ENCODE measurements at regions not wholly inside any gene's neighbourhood (a gene's known extent, or its start where the extent isn't known, plus 50 kb on each side); places are given as distances from the start of the nearest gene placed in this dataset.

- Histone ChIP-seq H3K27me3 (no peaks in the 10 kb centered on the region), H3K4me1 (no peaks in the 10 kb centered on the region), H3K9me3 (no peaks in the 10 kb centered on the region), H3K27ac (no peak overlapping the region), H3K4me3 (no peak overlapping the region), H3K36me3 (no peaks in the 10 kb centered on the region)
- TF ChIP-seq CTCF (IDR thresholded peaks at IDR 0.05): no peak
- no peak for TF ChIP-seq POLR2AphosphoS5 (IDR thresholded peaks at IDR 0.05)
- no peak for TF ChIP-seq POLR2A (IDR thresholded peaks at IDR 0.05)
- no peak for DNase-seq (ENCODE audit: low spot score in 2 of 2)
- intact Hi-C loops (cut with DNase I; ENCODE audit: low total_unique reads): no loop called here
These were observed 281.2 kb upstream of the TMTC1 start for GRCh38 chr12:30064906-30065305.

GRCh38 chr12:30063435-30063945 is 279.7 kb upstream of the TMTC1 start:
- no peaks in the 10 kb centered on the region for H3K36me3 ChIP-seq
- DNase-seq (ENCODE audit: low spot score in 2 of 2): no peak
- no peak overlapping the region for H3K4me3 ChIP-seq
- TF ChIP-seq POLR2A (IDR thresholded peaks at IDR 0.05) (no peak), POLR2AphosphoS5 (IDR thresholded peaks at IDR 0.05) (no peak), CTCF (IDR thresholded peaks at IDR 0.05) (no peak)
- H3K4me1 ChIP-seq: no peaks in the 10 kb centered on the region
- H3K27me3 ChIP-seq: no peaks in the 10 kb centered on the region
- intact Hi-C loops (cut with DNase I; ENCODE audit: low total_unique reads): no loop called here
- no peaks in the 10 kb centered on the region for H3K9me3 ChIP-seq
- no peak overlapping the region for H3K27ac ChIP-seq

- no peak for DNase-seq (ENCODE audit: low spot score in 2 of 2)
- H3K27ac ChIP-seq: no peak overlapping the region
- no peaks in the 10 kb centered on the region for H3K9me3 ChIP-seq
- intact Hi-C loops (cut with DNase I; ENCODE audit: low total_unique reads): no loop called here
- no peak overlapping the region for H3K4me3 ChIP-seq
- H3K36me3 ChIP-seq: no peaks in the 10 kb centered on the region
- TF ChIP-seq CTCF (IDR thresholded peaks at IDR 0.05) (no peak), POLR2AphosphoS5 (IDR thresholded peaks at IDR 0.05) (no peak), POLR2A (IDR thresholded peaks at IDR 0.05) (no peak)
- H3K27me3 ChIP-seq: no peaks in the 10 kb centered on the region
- no peaks in the 10 kb centered on the region for H3K4me1 ChIP-seq
These were observed 264.6 kb upstream of the TMTC1 start for GRCh38 chr12:30048371-30048770.

DNA sequence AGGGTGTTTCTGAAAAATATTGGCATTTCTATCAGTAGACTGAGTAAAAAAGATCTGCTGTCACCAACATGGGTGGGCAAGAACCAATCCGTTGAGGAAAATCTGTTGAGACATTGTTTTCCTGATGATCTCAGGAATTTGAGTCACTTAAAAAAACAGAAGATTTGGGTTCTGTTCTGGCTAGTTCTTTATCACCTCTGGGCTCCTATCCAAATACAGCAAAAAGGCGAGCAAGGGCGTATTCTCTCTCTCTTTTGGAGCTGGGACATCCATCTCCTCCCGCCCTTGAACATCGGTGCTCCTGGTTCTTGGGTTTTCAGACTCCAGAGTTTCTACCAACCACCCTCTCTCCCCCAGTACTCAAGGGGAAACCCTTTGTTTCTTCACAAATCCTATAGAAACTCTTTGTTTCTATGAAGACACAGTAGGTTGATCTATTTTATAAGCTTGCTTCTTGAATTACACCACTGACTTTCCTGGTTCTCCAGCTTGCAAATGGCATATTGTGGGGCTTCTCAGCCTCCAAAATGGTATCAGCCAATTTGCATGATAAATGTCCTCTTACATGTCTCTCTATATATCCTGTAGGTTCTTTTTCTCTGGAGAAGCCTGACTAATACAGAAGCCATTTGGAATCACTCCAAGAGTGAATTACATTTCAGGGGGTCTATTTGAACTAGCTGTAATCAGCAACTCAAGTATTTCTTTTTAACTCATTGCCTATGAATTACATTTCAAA is 263.9 kb upstream of the TMTC1 start:
- H3K4me1 ChIP-seq: no peaks in the 10 kb centered on the region
- intact Hi-C loops (cut with DNase I; ENCODE audit: low total_unique reads): no loop called here
- no peak for DNase-seq (ENCODE audit: low spot score in 2 of 2)
- H3K9me3 ChIP-seq: no peaks in the 10 kb centered on the region
- no peak overlapping the region for H3K27ac ChIP-seq
- no peak overlapping the region for H3K4me3 ChIP-seq
- no peaks in the 10 kb centered on the region for H3K36me3 ChIP-seq
- no peak for TF ChIP-seq CTCF (IDR thresholded peaks at IDR 0.05)
- no peak for TF ChIP-seq POLR2A (IDR thresholded peaks at IDR 0.05)
- no peak for TF ChIP-seq POLR2AphosphoS5 (IDR thresholded peaks at IDR 0.05)
- no peaks in the 10 kb centered on the region for H3K27me3 ChIP-seq

DNA sequence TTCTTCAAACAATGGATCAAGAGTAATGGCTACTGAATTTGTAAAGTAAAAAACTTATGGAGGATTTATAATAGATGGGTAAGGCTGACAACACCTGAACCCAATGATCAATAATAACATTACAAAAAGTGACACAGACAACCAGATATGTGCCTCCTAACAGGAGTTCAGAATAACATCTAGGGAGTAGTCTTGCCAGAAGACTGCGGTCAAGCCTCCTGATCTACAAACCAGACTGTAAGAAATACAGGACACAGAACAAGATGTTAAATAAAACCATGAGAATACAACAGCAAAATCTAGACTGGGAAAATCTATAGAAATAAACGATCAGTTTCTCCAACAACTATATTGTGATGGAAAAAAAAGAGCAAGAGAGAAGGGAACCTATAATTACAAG is 262.6 kb upstream of the TMTC1 start:
- Histone ChIP-seq H3K27ac (no peak overlapping the region), H3K36me3 (no peaks in the 10 kb centered on the region), H3K4me3 (no peak overlapping the region), H3K27me3 (no peaks in the 10 kb centered on the region), H3K4me1 (no peaks in the 10 kb centered on the region), H3K9me3 (no peaks in the 10 kb centered on the region)
- TF ChIP-seq POLR2AphosphoS5 (IDR thresholded peaks at IDR 0.05) (no peak), POLR2A (IDR thresholded peaks at IDR 0.05) (no peak), CTCF (IDR thresholded peaks at IDR 0.05) (no peak)
- intact Hi-C loops (cut with DNase I; ENCODE audit: low total_unique reads): no loop called here
- no peak for DNase-seq (ENCODE audit: low spot score in 2 of 2)

Measured in breast epithelium (tissue), 4 donors.